K562 (cell line): ENCODE measurements at regions not wholly inside any gene's neighbourhood (a gene's known extent, or its start where the extent isn't known, plus 50 kb on each side); places are given as distances from the start of the nearest gene placed in this dataset.

ENCODE experiments used
- ATAC-seq: fragments of 200-7000 bp; cut with Tn5 transposase; 3 replicates; pipeline ENCODE4 v1.9.1; 2020; ENCODE audit warnings: moderate library complexity
- BruUV-seq: library from RNA; stranded (reverse); fragments of 400-500 nt; replicated peaks from 2 replicates; lab custom pipeline; 2021; lab: Mats Ljungman, UMichigan
- CTCF ChIA-PET: fragments of 300-600 bp; formaldehyde crosslinking; extraction: SDS; loops from one replicate; lab custom pipeline; 2021; ENCODE audit warnings: low intra/inter-chr PET ratio; lab: Yijun Ruan, JAX
- POLR2A ChIA-PET: fragments of 300-600, 350-650 bp; sonication (Branson Sonifier 250); formaldehyde crosslinking; extraction: SDS; loops from one replicate; lab custom pipeline; 2021; ENCODE audit warnings: antibody characterized with exemption, inconsistent platforms; lab: Yijun Ruan, JAX
- DNase-seq, 4 experiments: peaks; one replicate each; pipeline versions ENCODE4 v3.0.0 to v3.0.0-alpha.2; 2011 to 2018; ENCODE audit warnings: low spot score in 3 of 4, mixed read lengths in 3 of 4; ENCODE audit errors: extremely low read depth in 1 of 4
- FAIRE-seq: peaks from 2 replicates; lab custom pipeline; 2011; peaks lifted over from hg19 to GRCh38; lab: Jason Lieb, UNC
- H2AFZ ChIP-seq: 2 replicates; pipeline ENCODE4 v1.6.0; 2011; ENCODE audit warnings: low read depth, low read length, control low read depth, inconsistent platforms
- H3K27ac ChIP-seq: fragments of 200-600 bp; 3 replicates; pipeline ENCODE4 v1.8.0; 2011; ENCODE audit warnings: low read depth, mild to moderate bottlenecking, control low read depth, inconsistent platforms, low read length, moderate library complexity, mixed read lengths; ENCODE audit errors: extremely low read depth
- H3K27me3 ChIP-seq, 2 experiments: fragments of 300-600 bp in 1 of 2; 2 replicates in 1 of 2; 3 replicates in 1 of 2; pipeline versions ENCODE4 v1.6.0 to v1.8.0; 2011; ENCODE audit warnings: inconsistent platforms in 2 of 2, low read length in 2 of 2, mild to moderate bottlenecking in 1 of 2, mixed read lengths in 1 of 2, moderate library complexity in 1 of 2; ENCODE audit not compliant: control insufficient read depth in 2 of 2, insufficient read depth in 2 of 2
- H3K36me3 ChIP-seq: fragments of 300-600 bp; 3 replicates; pipeline ENCODE4 v1.8.0; 2011; ENCODE audit warnings: mild to moderate bottlenecking, low read length, inconsistent platforms; ENCODE audit not compliant: control insufficient read depth, insufficient read depth
- H3K4me1 ChIP-seq, 2 experiments: fragments of 200-600 bp in 1 of 2; replicated peaks in 1 of 2; 2 replicates in 1 of 2; 3 replicates in 1 of 2; pipeline versions ENCODE4 v1.5.1 to v1.8.0; 2011; ENCODE audit warnings: inconsistent platforms in 2 of 2, low read length in 2 of 2, mild to moderate bottlenecking in 1 of 2, mixed read lengths in 1 of 2, moderate library complexity in 1 of 2; ENCODE audit not compliant: control insufficient read depth in 2 of 2, insufficient read depth in 2 of 2
- H3K4me2 ChIP-seq: 2 replicates; pipeline ENCODE4 v1.6.1; 2011; ENCODE audit warnings: low read length, control low read depth, inconsistent platforms, mixed read lengths; ENCODE audit not compliant: insufficient read depth
- H3K4me3 ChIP-seq: fragments of 200-600 bp; sonication (generic), shearing (Covaris generic); 2 replicates; pipeline ENCODE4 v1.5.1; 2016; ENCODE audit warnings: control low read depth, inconsistent platforms
- H3K79me2 ChIP-seq: fragments of 200-600 bp; 3 replicates; pipeline ENCODE4 v1.8.0; 2011; ENCODE audit warnings: low read length, inconsistent platforms; ENCODE audit not compliant: control insufficient read depth, insufficient read depth
- H3K9ac ChIP-seq, 2 experiments: 2 replicates each; pipeline versions ENCODE4 v1.6.0 to v1.6.1; 2011; ENCODE audit warnings: low read depth in 2 of 2, low read length in 2 of 2, control low read depth in 1 of 2, inconsistent platforms in 1 of 2, mild to moderate bottlenecking in 1 of 2, mixed read lengths in 1 of 2; ENCODE audit not compliant: insufficient read depth in 1 of 2
- H3K9me1 ChIP-seq: one replicate; pipeline ENCODE4 v1.6.0; 2011; ENCODE audit warnings: inconsistent platforms, mild to moderate bottlenecking, low read length, moderate library complexity; ENCODE audit not compliant: control insufficient read depth, insufficient read depth
- H3K9me3 ChIP-seq: replicated peaks from 2 replicates; pipeline ENCODE4 v1.5.1; 2011; ENCODE audit warnings: low read depth, low read length, inconsistent platforms; ENCODE audit not compliant: control insufficient read depth, insufficient read depth
- H4K20me1 ChIP-seq: replicated peaks from 2 replicates; pipeline ENCODE4 v1.6.1; 2011; ENCODE audit warnings: low read length, inconsistent platforms, mixed read lengths; ENCODE audit not compliant: control insufficient read depth, insufficient read depth
- BRD4 ChIP-seq: fragments of 200-600 bp; sonication (generic); IDR thresholded peaks from 2 replicates; pipeline ENCODE4 v1.6.1; 2017; ENCODE audit warnings: inconsistent platforms
- CBX8 ChIP-seq: fragments of 200-600 bp; sonication (generic); IDR thresholded peaks from 2 replicates; pipeline ENCODE4 v1.6.1; 2012; ENCODE audit warnings: borderline replicate concordance, mixed run types, low read depth, mild to moderate bottlenecking, moderate library complexity, mixed read lengths, low read length, control low read depth, inconsistent platforms; ENCODE audit not compliant: poor library complexity, severe bottlenecking; ENCODE audit errors: extremely low read depth
- FOSL1 ChIP-seq: fragments of 200-800 bp; sonication (Bioruptor generic); conservative IDR thresholded peaks from 2 replicates; pipeline ENCODE4 v1.6.1; 2016; ENCODE audit warnings: missing genetic modification characterization, missing compliant biosample characterization
- NFYB ChIP-seq: IDR thresholded peaks from 2 replicates; pipeline ENCODE4 v1.6.1; 2011; ENCODE audit warnings: mild to moderate bottlenecking, moderate library complexity; ENCODE audit not compliant: insufficient read length; ENCODE audit errors: extremely low read depth
- POLR2H ChIP-seq: IDR thresholded peaks from 2 replicates; pipeline ENCODE4 v1.6.1; 2016; ENCODE audit warnings: missing genetic modification characterization, low read depth, mild to moderate bottlenecking, control low read depth, missing compliant biosample characterization, moderate library complexity
- RBFOX2 ChIP-seq: fragments of 200-400 bp; formaldehyde crosslinking; IDR thresholded peaks from 2 replicates; pipeline ENCODE4 v1.6.1; 2017; ENCODE audit warnings: low read depth, mild to moderate bottlenecking, low read length, moderate library complexity
- TEAD1 ChIP-seq, 2 experiments: fragments of 450-650 bp in 1 of 2; sonication (generic) in 1 of 2; formaldehyde crosslinking; IDR thresholded peaks; 2 replicates each; pipeline versions ENCODE4 v1.4.0 to v1.8.0; 2020 to 2022; ENCODE audit warnings: mild to moderate bottlenecking in 2 of 2, missing genetic modification reagents in 1 of 2
- TEAD4 ChIP-seq, 2 experiments: sonication (generic) in 1 of 2; formaldehyde crosslinking in 1 of 2; IDR thresholded peaks; 2 replicates each; pipeline versions ENCODE4 v1.6.1 to v1.8.0; 2012 to 2022; ENCODE audit warnings: borderline replicate concordance in 1 of 2, inconsistent platforms in 1 of 2, low read length in 1 of 2, mild to moderate bottlenecking in 1 of 2, missing genetic modification reagents in 1 of 2
- ZNF561 ChIP-seq: fragments of 450-650 bp; formaldehyde crosslinking; conservative IDR thresholded peaks from 2 replicates; pipeline ENCODE4 v1.4.0; 2020; ENCODE audit warnings: mild to moderate bottlenecking, moderate library complexity
- ZNF778 ChIP-seq: fragments of 450-650 bp; formaldehyde crosslinking; IDR thresholded peaks from 2 replicates; pipeline ENCODE4 v1.4.0; 2020; ENCODE audit warnings: mild to moderate bottlenecking, moderate library complexity
- ZNF785 ChIP-seq: fragments of 250-450 bp; sonication (Bioruptor Pico); IDR thresholded peaks from 2 replicates; pipeline ENCODE4 v1.4.0; 2020; ENCODE audit warnings: mild to moderate bottlenecking
- WGBS: fragments of 100-300 bp; shearing (Covaris generic); methylation state at CpG from one replicate; pipeline ENCODE4 v1.1.6; 2016; ENCODE audit warnings: low coverage, mixed read lengths; ENCODE audit not compliant: insufficient coverage; ENCODE audit errors: missing lambda C conversion rate; 5-methylcytosine and 5-hydroxymethylcytosine counted together
- in situ Hi-C: fragments of 300-500 bp; cut with MboI; formaldehyde crosslinking; loops from 4 replicates; pipeline ENCODE4 v1.15.0; 2018; ENCODE audit warnings: inconsistent platforms, mixed read lengths
- intact Hi-C: fragments of 100-400 bp; cut with micrococcal nuclease; formaldehyde crosslinking; loops from 2 replicates; pipeline ENCODE4 v1.14.2; 2022
- TF ChIP-seq, protein P1 (sequence below): fragments of 450-650 bp; IDR thresholded peaks from 2 replicates; pipeline ENCODE4 v1.6.1; 2017; ENCODE audit warnings: mild to moderate bottlenecking, moderate library complexity
- TF ChIP-seq, protein P2 (sequence below): fragments of 450-650 bp; formaldehyde crosslinking; IDR thresholded peaks from 2 replicates; pipeline ENCODE4 v1.4.0; 2020; ENCODE audit warnings: mild to moderate bottlenecking, moderate library complexity
- TF ChIP-seq, protein P3 (sequence below): fragments of 450-650 bp; IDR thresholded peaks from 2 replicates; pipeline ENCODE4 v1.6.1; 2017; ENCODE audit warnings: antibody characterized with exemption, mild to moderate bottlenecking

DNA sequence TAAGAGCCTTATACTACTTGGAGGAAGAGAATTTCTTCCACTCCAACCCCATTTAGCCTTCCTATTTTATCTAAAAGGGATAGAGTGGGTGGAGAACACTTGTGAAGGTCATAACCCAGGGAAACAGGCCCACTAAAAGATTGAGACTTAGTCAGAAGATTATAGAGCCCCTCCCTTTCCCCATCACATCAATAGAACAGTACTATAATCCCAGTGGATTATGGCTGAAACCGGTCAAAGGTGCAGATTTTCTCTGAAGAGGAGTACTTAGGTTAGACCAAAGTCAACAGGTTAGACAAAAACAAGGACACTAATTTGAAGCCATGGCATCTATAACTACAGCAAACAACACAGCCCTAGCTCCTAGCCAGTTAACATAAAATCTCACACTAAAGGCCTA lies 330.9 kb upstream of the NOX3 start (continued):
- no peak for TF ChIP-seq CBX8
- TF ChIP-seq ZNF561 (CRISPR knock-in tag), result no peak
- TF ChIP-seq NFYB, result no peak
- TF ChIP-seq RBFOX2, result no peak
- TF ChIP-seq, protein P1, sequence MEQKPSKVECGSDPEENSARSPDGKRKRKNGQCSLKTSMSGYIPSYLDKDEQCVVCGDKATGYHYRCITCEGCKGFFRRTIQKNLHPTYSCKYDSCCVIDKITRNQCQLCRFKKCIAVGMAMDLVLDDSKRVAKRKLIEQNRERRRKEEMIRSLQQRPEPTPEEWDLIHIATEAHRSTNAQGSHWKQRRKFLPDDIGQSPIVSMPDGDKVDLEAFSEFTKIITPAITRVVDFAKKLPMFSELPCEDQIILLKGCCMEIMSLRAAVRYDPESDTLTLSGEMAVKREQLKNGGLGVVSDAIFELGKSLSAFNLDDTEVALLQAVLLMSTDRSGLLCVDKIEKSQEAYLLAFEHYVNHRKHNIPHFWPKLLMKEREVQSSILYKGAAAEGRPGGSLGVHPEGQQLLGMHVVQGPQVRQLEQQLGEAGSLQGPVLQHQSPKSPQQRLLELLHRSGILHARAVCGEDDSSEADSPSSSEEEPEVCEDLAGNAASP, result no peak
- no peak for TF ChIP-seq FOSL1 (tag)

DNA sequence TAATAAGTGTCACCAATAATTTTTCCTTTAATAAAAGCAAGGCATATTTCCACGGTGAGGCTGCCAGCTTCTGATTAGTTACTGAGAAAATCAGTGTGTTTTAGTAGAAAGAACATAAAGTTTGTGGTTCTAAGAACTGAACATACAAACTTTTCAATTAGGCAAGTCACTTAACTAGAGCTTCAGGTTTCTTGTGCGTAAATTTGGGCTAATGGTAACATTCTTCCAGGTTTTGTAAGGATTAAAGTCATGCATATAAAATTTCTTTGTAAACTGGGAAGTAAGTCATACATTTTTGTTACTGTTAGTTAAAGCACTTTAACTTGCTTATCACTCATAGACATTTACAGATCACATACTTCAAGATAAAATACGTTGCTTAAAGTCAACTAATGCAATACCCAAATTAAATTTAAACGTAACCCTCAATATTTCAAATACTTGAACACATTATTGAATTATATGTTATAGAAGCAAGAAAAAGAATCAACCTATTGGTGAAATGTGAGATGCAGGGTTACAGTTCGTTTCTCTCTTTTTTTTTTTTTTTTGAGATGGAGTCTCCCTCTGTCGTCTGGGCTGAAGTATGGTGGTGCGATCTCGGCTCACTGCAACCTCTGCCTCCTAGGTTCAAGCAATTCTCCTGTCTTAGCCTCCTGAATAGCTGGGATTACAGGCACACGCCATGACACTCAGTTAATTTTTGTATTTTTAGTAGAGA lies 327.3 kb upstream of the NOX3 start:
- 8% methylated on average over 8 of the region's 9 CpGs for WGBS
- H3K4me3 ChIP-seq, result no peak overlapping the region
- no peaks in the 10 kb centered on the region for H3K27me3 ChIP-seq
- no peaks in the 10 kb centered on the region for H3K36me3 ChIP-seq
- intact Hi-C loops (no loop called here), in situ Hi-C loops (no loop called here)
- H3K4me2 ChIP-seq, result no peak overlapping the region
- H3K9me1 ChIP-seq, result no peaks in the 10 kb centered on the region
- H3K4me1 ChIP-seq, result no peaks in the 10 kb centered on the region
- H2AFZ ChIP-seq, result no peak overlapping the region
- POLR2A ChIA-PET, result no interaction called here
- DNase-seq, result no peak
- H3K27ac ChIP-seq, result no peak overlapping the region
- no peak for ATAC-seq
- H3K9ac ChIP-seq, result no peak overlapping the region
- no peaks in the 10 kb centered on the region for H3K79me2 ChIP-seq
- no TSS peak for BruUV-seq
- FAIRE-seq, result no peak
- CTCF ChIA-PET, result no interaction called here
- H4K20me1 ChIP-seq, result no peaks in the 10 kb centered on the region
- H3K9me3 ChIP-seq, result no peaks in the 10 kb centered on the region
- no peak for TF ChIP-seq ZNF778
- TF ChIP-seq ZNF785 (CRISPR knock-in tag), result no peak
- TF ChIP-seq, protein P2, sequence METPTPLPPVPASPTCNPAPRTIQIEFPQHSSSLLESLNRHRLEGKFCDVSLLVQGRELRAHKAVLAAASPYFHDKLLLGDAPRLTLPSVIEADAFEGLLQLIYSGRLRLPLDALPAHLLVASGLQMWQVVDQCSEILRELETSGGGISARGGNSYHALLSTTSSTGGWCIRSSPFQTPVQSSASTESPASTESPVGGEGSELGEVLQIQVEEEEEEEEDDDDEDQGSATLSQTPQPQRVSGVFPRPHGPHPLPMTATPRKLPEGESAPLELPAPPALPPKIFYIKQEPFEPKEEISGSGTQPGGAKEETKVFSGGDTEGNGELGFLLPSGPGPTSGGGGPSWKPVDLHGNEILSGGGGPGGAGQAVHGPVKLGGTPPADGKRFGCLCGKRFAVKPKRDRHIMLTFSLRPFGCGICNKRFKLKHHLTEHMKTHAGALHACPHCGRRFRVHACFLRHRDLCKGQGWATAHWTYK, result no peak
- TF ChIP-seq BRD4, result no peak
- TF ChIP-seq POLR2H (tag), result no peak
- no peak for TF ChIP-seq TEAD1 (CRISPR knock-in tag; IDR thresholded peaks at IDR 0.05)
- TF ChIP-seq TEAD4 (IDR thresholded peaks at IDR 0.05; ENCODE audit: low read length), result no peak
- no peak for TF ChIP-seq TEAD4 (CRISPR knock-in tag; IDR thresholded peaks at IDR 0.05; ENCODE audit: borderline replicate concordance)
- TF ChIP-seq, protein P3, sequence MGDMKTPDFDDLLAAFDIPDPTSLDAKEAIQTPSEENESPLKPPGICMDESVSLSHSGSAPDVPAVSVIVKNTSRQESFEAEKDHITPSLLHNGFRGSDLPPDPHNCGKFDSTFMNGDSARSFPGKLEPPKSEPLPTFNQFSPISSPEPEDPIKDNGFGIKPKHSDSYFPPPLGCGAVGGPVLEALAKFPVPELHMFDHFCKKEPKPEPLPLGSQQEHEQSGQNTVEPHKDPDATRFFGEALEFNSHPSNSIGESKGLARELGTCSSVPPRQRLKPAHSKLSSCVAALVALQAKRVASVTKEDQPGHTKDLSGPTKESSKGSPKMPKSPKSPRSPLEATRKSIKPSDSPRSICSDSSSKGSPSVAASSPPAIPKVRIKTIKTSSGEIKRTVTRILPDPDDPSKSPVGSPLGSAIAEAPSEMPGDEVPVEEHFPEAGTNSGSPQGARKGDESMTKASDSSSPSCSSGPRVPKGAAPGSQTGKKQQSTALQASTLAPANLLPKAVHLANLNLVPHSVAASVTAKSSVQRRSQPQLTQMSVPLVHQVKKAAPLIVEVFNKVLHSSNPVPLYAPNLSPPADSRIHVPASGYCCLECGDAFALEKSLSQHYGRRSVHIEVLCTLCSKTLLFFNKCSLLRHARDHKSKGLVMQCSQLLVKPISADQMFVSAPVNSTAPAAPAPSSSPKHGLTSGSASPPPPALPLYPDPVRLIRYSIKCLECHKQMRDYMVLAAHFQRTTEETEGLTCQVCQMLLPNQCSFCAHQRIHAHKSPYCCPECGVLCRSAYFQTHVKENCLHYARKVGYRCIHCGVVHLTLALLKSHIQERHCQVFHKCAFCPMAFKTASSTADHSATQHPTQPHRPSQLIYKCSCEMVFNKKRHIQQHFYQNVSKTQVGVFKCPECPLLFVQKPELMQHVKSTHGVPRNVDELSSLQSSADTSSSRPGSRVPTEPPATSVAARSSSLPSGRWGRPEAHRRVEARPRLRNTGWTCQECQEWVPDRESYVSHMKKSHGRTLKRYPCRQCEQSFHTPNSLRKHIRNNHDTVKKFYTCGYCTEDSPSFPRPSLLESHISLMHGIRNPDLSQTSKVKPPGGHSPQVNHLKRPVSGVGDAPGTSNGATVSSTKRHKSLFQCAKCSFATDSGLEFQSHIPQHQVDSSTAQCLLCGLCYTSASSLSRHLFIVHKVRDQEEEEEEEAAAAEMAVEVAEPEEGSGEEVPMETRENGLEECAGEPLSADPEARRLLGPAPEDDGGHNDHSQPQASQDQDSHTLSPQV, result no peak
